Kidney epithelial cell (primary cell): ENCODE measurements at regions not wholly inside any gene's neighbourhood (a gene's known extent, or its start where the extent isn't known, plus 50 kb on each side); places are given as distances from the start of the nearest gene placed in this dataset.

Experiments used
- DNase-seq: peaks from one replicate; pipeline ENCODE4 v3.0.0-alpha.2; 2010; ENCODE audit warnings: low read depth
- H3K27me3 ChIP-seq: 2 replicates; pipeline ENCODE4 v1.6.0; 2011; ENCODE audit warnings: low read length; ENCODE audit not compliant: control insufficient read depth, insufficient read depth
- H3K36me3 ChIP-seq: 2 replicates; pipeline ENCODE4 v1.5.1; 2011; ENCODE audit warnings: low read length; ENCODE audit not compliant: control insufficient read depth, insufficient read depth
- H3K4me3 ChIP-seq: 2 replicates; pipeline ENCODE4 v1.5.1; 2011; ENCODE audit warnings: low read depth, mild to moderate bottlenecking, control low read depth, low read length
- TF ChIP-seq, protein P1 (sequence below): IDR thresholded peaks from 2 replicates; pipeline ENCODE4 v1.5.1; 2011; ENCODE audit warnings: mild to moderate bottlenecking, moderate library complexity, low read length, control low read depth, inconsistent platforms; ENCODE audit not compliant: insufficient read depth, poor library complexity, severe bottlenecking

DNA sequence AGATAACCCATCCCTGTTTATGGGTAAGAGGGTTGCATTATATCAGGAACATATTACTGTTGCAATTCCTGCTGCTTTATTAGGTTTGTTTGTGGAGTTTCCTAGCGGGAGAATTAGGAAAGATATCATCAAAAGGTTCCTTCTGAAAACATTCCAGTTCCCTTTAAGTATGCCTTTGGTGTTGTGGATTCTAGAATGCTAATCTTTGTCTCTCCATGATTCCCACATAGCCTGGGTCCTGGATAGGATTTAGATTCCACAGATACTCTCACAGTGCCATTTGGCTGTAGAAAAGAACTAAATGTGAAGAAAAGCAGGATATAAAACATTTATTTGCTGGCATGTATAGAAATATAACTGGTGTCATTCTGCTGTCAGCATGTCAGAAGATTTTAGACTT is 338.7 kb downstream of the PCDH18 start:
- TF ChIP-seq, protein P1, sequence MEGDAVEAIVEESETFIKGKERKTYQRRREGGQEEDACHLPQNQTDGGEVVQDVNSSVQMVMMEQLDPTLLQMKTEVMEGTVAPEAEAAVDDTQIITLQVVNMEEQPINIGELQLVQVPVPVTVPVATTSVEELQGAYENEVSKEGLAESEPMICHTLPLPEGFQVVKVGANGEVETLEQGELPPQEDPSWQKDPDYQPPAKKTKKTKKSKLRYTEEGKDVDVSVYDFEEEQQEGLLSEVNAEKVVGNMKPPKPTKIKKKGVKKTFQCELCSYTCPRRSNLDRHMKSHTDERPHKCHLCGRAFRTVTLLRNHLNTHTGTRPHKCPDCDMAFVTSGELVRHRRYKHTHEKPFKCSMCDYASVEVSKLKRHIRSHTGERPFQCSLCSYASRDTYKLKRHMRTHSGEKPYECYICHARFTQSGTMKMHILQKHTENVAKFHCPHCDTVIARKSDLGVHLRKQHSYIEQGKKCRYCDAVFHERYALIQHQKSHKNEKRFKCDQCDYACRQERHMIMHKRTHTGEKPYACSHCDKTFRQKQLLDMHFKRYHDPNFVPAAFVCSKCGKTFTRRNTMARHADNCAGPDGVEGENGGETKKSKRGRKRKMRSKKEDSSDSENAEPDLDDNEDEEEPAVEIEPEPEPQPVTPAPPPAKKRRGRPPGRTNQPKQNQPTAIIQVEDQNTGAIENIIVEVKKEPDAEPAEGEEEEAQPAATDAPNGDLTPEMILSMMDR, result no peak
- no peaks in the 10 kb centered on the region for H3K36me3 ChIP-seq
- DNase-seq, result no peak
- H3K27me3 ChIP-seq, result no peaks in the 10 kb centered on the region
- H3K4me3 ChIP-seq, result no peak overlapping the region

GRCh38 chr4:137181293-137181899 is 350.9 kb downstream of the PCDH18 start:
- Histone ChIP-seq H3K4me3 (no peak overlapping the region), H3K27me3 (no peaks in the 10 kb centered on the region), H3K36me3 (no peaks in the 10 kb centered on the region)
- TF ChIP-seq, protein P1, result no peak
- no peak for DNase-seq

GRCh38 chr4:137180349-137180748 is 351.9 kb downstream of the PCDH18 start:
- Histone ChIP-seq H3K27me3 (no peaks in the 10 kb centered on the region), H3K4me3 (no peak overlapping the region), H3K36me3 (no peaks in the 10 kb centered on the region)
- TF ChIP-seq, protein P1, result no peak
- DNase-seq, result no peak

DNA sequence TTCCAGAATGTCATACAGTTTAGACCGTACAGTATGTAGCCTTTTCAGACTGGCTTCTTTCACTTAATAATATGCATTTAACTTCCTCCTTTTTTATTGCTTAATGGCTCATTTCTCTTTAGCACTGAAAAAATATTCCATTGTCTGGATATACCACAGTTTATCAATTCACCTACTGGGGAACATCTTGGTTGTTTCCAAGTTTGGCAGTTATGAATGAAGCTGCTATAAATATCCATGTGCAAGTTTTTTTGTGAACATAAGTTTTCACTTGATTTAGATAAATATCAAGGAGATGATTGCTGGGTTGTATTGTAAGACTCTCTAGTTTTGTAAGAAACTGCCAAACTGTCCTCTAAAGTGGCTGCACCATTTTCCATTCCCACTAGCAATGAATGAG is 375.5 kb downstream of the PCDH18 start:
- H3K36me3 ChIP-seq, result no peaks in the 10 kb centered on the region
- no peaks in the 10 kb centered on the region for H3K27me3 ChIP-seq
- TF ChIP-seq, protein P1, result no peak
- DNase-seq, result no peak
- H3K4me3 ChIP-seq, result no peak overlapping the region

- TF ChIP-seq, protein P1, result no peak
- Histone ChIP-seq H3K36me3 (no peaks in the 10 kb centered on the region), H3K4me3 (no peak overlapping the region), H3K27me3 (no peaks in the 10 kb centered on the region)
- no peak for DNase-seq
These were observed 376.2 kb downstream of the PCDH18 start for GRCh38 chr4:137156054-137156453.

DNA sequence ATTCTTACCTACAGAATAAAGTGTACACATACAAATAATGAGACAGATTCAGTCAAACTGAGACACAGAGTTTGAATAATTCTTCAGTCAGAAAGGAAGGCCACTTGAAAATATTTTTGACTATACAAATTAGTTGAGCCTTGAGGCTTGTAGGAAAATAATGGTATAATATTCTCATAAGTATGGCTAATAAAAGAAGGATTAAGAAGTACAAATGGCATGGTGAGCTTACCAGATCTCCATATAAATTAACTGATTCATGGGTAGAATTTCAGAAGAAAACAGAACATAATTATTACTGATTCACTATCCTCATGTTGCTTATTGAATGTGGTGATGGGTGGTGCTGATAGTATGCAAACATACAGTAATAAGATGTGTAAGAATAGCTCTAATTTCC is 401.1 kb downstream of the PCDH18 start:
- Histone ChIP-seq H3K4me3 (no peak overlapping the region), H3K27me3 (no peaks in the 10 kb centered on the region), H3K36me3 (no peaks in the 10 kb centered on the region)
- DNase-seq, result no peak
- TF ChIP-seq, protein P1, result no peak
